IMR-90 (cell line): ENCODE measurements at regions not wholly inside any gene's neighbourhood (a gene's known extent, or its start where the extent isn't known, plus 50 kb on each side); places are given as distances from the start of the nearest gene placed in this dataset.

Experiments used
- ATAC-seq: fragments of 200-7000 bp; cut with Tn5 transposase; 2 replicates; pipeline ENCODE4 v1.9.1; 2020; ENCODE audit warnings: low read depth, mild to moderate bottlenecking, moderate library complexity
- BruUV-seq: library from RNA; stranded (reverse); fragments of 400-500 nt; replicated peaks from 2 replicates; lab custom pipeline; 2021; lab: Mats Ljungman, UMichigan
- CTCF ChIA-PET: fragments of 300-600 bp; formaldehyde crosslinking; extraction: SDS; loops from one replicate; lab custom pipeline; 2021; ENCODE audit warnings: antibody characterized with exemption; lab: Yijun Ruan, JAX
- POLR2A ChIA-PET: fragments of 300-600 bp; sonication (Branson Sonifier 250); formaldehyde crosslinking; loops from one replicate; lab custom pipeline; 2022; ENCODE audit warnings: antibody characterized with exemption; ENCODE audit not compliant: unreplicated experiment; lab: Charles Lee
- DNase-seq: peaks from one replicate; pipeline ENCODE4 v3.0.0; 2013
- H2AFZ ChIP-seq: replicated peaks from 2 replicates; pipeline ENCODE3; 2013; ENCODE audit warnings: low read length, mild to moderate bottlenecking; ENCODE audit not compliant: poor library complexity
- H2AK5ac ChIP-seq: 2 replicates; pipeline ENCODE4 v1.6.1; 2013; ENCODE audit warnings: low read depth, low read length, inconsistent platforms
- H2AK9ac ChIP-seq: replicated peaks from 2 replicates; pipeline ENCODE3; 2013; ENCODE audit warnings: mild to moderate bottlenecking, low read depth, low read length, moderate library complexity; ENCODE audit not compliant: poor library complexity
- H2BK120ac ChIP-seq: 2 replicates; pipeline ENCODE4 v1.6.1; 2013; ENCODE audit warnings: low read depth, low read length, inconsistent platforms
- H2BK15ac ChIP-seq: 3 replicates; pipeline ENCODE4 v1.6.1; 2013; ENCODE audit warnings: low read depth, low read length, inconsistent platforms
- H2BK20ac ChIP-seq: 2 replicates; pipeline ENCODE4 v1.6.1; 2013; ENCODE audit warnings: low read depth, mild to moderate bottlenecking, inconsistent platforms, low read length, moderate library complexity
- H2BK5ac ChIP-seq: 2 replicates; pipeline ENCODE4 v1.6.1; 2013; ENCODE audit warnings: mild to moderate bottlenecking, low read depth, low read length, inconsistent platforms; ENCODE audit not compliant: poor library complexity, severe bottlenecking
- H3K14ac ChIP-seq: replicated peaks from 2 replicates; pipeline ENCODE4 v1.6.1; 2013; ENCODE audit warnings: low read depth, low read length, inconsistent platforms
- H3K18ac ChIP-seq: 2 replicates; pipeline ENCODE4 v1.6.1; 2013; ENCODE audit warnings: low read depth, low read length, control low read depth
- H3K23ac ChIP-seq: 2 replicates; pipeline ENCODE4 v1.6.1; 2013; ENCODE audit warnings: low read depth, low read length, inconsistent platforms
- H3K27ac ChIP-seq: 2 replicates; pipeline ENCODE4 v1.5.1; 2013; ENCODE audit warnings: mild to moderate bottlenecking, control low read depth, low read length; ENCODE audit not compliant: insufficient read depth
- H3K27me3 ChIP-seq: 2 replicates; pipeline ENCODE4 v1.6.1; 2013; ENCODE audit warnings: low read length; ENCODE audit not compliant: control insufficient read depth, insufficient read depth
- H3K36me3 ChIP-seq: 2 replicates; pipeline ENCODE4 v1.6.1; 2013; ENCODE audit warnings: low read length, mixed read lengths; ENCODE audit not compliant: control insufficient read depth, insufficient read depth
- H3K4ac ChIP-seq: 2 replicates; pipeline ENCODE4 v1.6.1; 2013; ENCODE audit warnings: low read depth, low read length, inconsistent platforms
- H3K4me1 ChIP-seq: 2 replicates; pipeline ENCODE4 v1.6.1; 2013; ENCODE audit warnings: low read length, mixed read lengths; ENCODE audit not compliant: control insufficient read depth, insufficient read depth
- H3K4me2 ChIP-seq: 2 replicates; pipeline ENCODE4 v1.6.1; 2013; ENCODE audit warnings: low read depth, mild to moderate bottlenecking, control low read depth, low read length, moderate library complexity
- H3K4me3 ChIP-seq: 2 replicates; pipeline ENCODE4 v1.5.1; 2013; ENCODE audit warnings: low read depth, mild to moderate bottlenecking, control low read depth, low read length, moderate library complexity; ENCODE audit not compliant: insufficient read depth
- H3K56ac ChIP-seq: 2 replicates; pipeline ENCODE4 v1.6.1; 2013; ENCODE audit warnings: low read length, inconsistent platforms; ENCODE audit not compliant: insufficient read depth; ENCODE audit errors: extremely low read depth
- H3K79me1 ChIP-seq, 2 experiments: 2 replicates each; pipeline ENCODE4 v1.6.1; 2013; ENCODE audit warnings: low read length in 2 of 2, inconsistent platforms in 1 of 2, low read depth in 1 of 2
- H3K9ac ChIP-seq: 2 replicates; pipeline ENCODE4 v1.6.1; 2013; ENCODE audit warnings: low read depth, low read length, control low read depth
- H3K9me1 ChIP-seq: 2 replicates; pipeline ENCODE4 v1.6.1; 2013; ENCODE audit warnings: low read length, inconsistent platforms; ENCODE audit not compliant: insufficient read depth
- H3K9me3 ChIP-seq: 2 replicates; pipeline ENCODE4 v1.6.1; 2013; ENCODE audit warnings: low read length; ENCODE audit not compliant: control insufficient read depth, insufficient read depth
- H4K20me1 ChIP-seq: 2 replicates; pipeline ENCODE4 v1.6.1; 2013; ENCODE audit warnings: low read length, inconsistent platforms; ENCODE audit not compliant: insufficient read depth
- H4K5ac ChIP-seq: 2 replicates; pipeline ENCODE4 v1.6.1; 2013; ENCODE audit warnings: mild to moderate bottlenecking, low read depth, low read length, control low read depth
- H4K8ac ChIP-seq, 2 experiments: 2 replicates each; pipeline ENCODE4 v1.6.1; 2013; ENCODE audit warnings: low read depth in 2 of 2, low read length in 2 of 2, control low read depth in 1 of 2, inconsistent platforms in 1 of 2
- H4K91ac ChIP-seq: 2 replicates; pipeline ENCODE4 v1.6.1; 2013; ENCODE audit warnings: low read depth, low read length, inconsistent platforms; ENCODE audit not compliant: insufficient read depth
- CEBPB ChIP-seq: IDR thresholded peaks from 2 replicates; pipeline ENCODE4 v1.6.1; 2012; ENCODE audit warnings: low read depth, low read length, improper control_type of control experiment
- NFE2L2 ChIP-seq: fragments of 150-350 bp; IDR thresholded peaks from 2 replicates; pipeline ENCODE4 v1.6.1; 2016; ENCODE audit warnings: low read depth, mild to moderate bottlenecking, low read length
- WGBS, 2 experiments: methylation state at CpG; one replicate each; pipeline versions ENCODE4 v1.1.5 to v1.1.7; 2013; ENCODE audit warnings: missing lambda C conversion rate in 2 of 2; ENCODE audit not compliant: insufficient read length in 1 of 2; ENCODE audit errors: extremely low coverage in 2 of 2; 5-methylcytosine and 5-hydroxymethylcytosine counted together
- dilution Hi-C: fragments of 300-500 bp; cut with HindIII; formaldehyde crosslinking; loops from one replicate; pipeline ENCODE4 v1.14.3; 2018; ENCODE audit warnings: low sequenced_read_pairs; ENCODE audit not compliant: unreplicated experiment
- in situ Hi-C: fragments of 300-500 bp; cut with MboI; formaldehyde crosslinking; loops from 3 replicates; pipeline ENCODE4 v1.14.3; 2019; ENCODE audit warnings: low sequenced_read_pairs, inconsistent platforms, mixed read lengths
- intact Hi-C: fragments of 100-400 bp; cut with micrococcal nuclease; formaldehyde crosslinking; loops from 2 replicates; pipeline ENCODE4 v1.10.0; 2022

GRCh38 chr1:208544053-208544452 is 299.9 kb upstream of the PLXNA2 start:
- dilution Hi-C loops = no loop called here
- Histone ChIP-seq H4K20me1 (no peaks in the 10 kb centered on the region), H2BK5ac (no peak overlapping the region), H3K14ac (no peak overlapping the region), H3K36me3 (no peaks in the 10 kb centered on the region), H3K4me3 (no peak overlapping the region), H3K9ac (no peak overlapping the region), H2AK5ac (no peak overlapping the region), H3K9me3 (no peaks in the 10 kb centered on the region; the same call in 1 of the 2 replicates), H2BK120ac (no peak overlapping the region), H3K27me3 (no peaks in the 10 kb centered on the region), H2BK20ac (no peak overlapping the region), H4K5ac (no peak overlapping the region), H3K56ac (no peak overlapping the region), H3K79me1 (no peaks in the 10 kb centered on the region), H2AK9ac (no peak overlapping the region), H3K23ac (no peak overlapping the region), H3K4ac (no peak overlapping the region), H3K27ac (no peak overlapping the region), H4K8ac (no peak overlapping the region), H3K9me1 (no peaks in the 10 kb centered on the region), H3K18ac (no peak overlapping the region), H3K4me1 (no peaks in the 10 kb centered on the region), H2BK15ac (no peak overlapping the region), H4K91ac (no peak overlapping the region), H3K4me2 (no peak overlapping the region), H2AFZ (no peak overlapping the region)
- ChIA-PET CTCF (no interaction called here), POLR2A (no interaction called here)
- WGBS, 2 experiments = no CpG with 5 or more reads among the region's 2 CpGs
- in situ Hi-C loops = no loop called here
- ATAC-seq = no peak
- TF ChIP-seq NFE2L2 (no peak), CEBPB (no peak)
- no TSS peak for BruUV-seq
- no peak for DNase-seq
- intact Hi-C loops = no loop called here
